K562 (cell line): ENCODE measurements at regions not wholly inside any gene's neighbourhood (a gene's known extent, or its start where the extent isn't known, plus 50 kb on each side); places are given as distances from the start of the nearest gene placed in this dataset.
A peak's percentile ranks its signal among the peaks of the same experiment; 100 is the strongest.

Experiments used
- ATAC-seq: fragments of 200-7000 bp; cut with Tn5 transposase; 3 replicates; pipeline ENCODE4 v1.9.1; 2020; ENCODE audit warnings: moderate library complexity
- BruUV-seq: library from RNA; stranded (reverse); fragments of 400-500 nt; replicated peaks from 2 replicates; lab custom pipeline; 2021; lab: Mats Ljungman, UMichigan
- CTCF ChIA-PET: fragments of 300-600 bp; formaldehyde crosslinking; extraction: SDS; loops from one replicate; lab custom pipeline; 2021; ENCODE audit warnings: low intra/inter-chr PET ratio; lab: Yijun Ruan, JAX
- POLR2A ChIA-PET: fragments of 300-600, 350-650 bp; sonication (Branson Sonifier 250); formaldehyde crosslinking; extraction: SDS; loops from one replicate; lab custom pipeline; 2021; ENCODE audit warnings: antibody characterized with exemption, inconsistent platforms; lab: Yijun Ruan, JAX
- DNase-seq, 4 experiments: peaks; one replicate each; pipeline versions ENCODE4 v3.0.0 to v3.0.0-alpha.2; 2011 to 2018; ENCODE audit warnings: low spot score in 3 of 4, mixed read lengths in 3 of 4; ENCODE audit errors: extremely low read depth in 1 of 4
- FAIRE-seq: peaks from 2 replicates; lab custom pipeline; 2011; peaks lifted over from hg19 to GRCh38; lab: Jason Lieb, UNC
- H2AFZ ChIP-seq: 2 replicates; pipeline ENCODE4 v1.6.0; 2011; ENCODE audit warnings: low read depth, low read length, control low read depth, inconsistent platforms
- H3K27ac ChIP-seq: fragments of 200-600 bp; 3 replicates; pipeline ENCODE4 v1.8.0; 2011; ENCODE audit warnings: low read depth, mild to moderate bottlenecking, control low read depth, inconsistent platforms, low read length, moderate library complexity, mixed read lengths; ENCODE audit errors: extremely low read depth
- H3K27me3 ChIP-seq, 2 experiments: fragments of 300-600 bp in 1 of 2; 2 replicates in 1 of 2; 3 replicates in 1 of 2; pipeline versions ENCODE4 v1.6.0 to v1.8.0; 2011; ENCODE audit warnings: inconsistent platforms in 2 of 2, low read length in 2 of 2, mild to moderate bottlenecking in 1 of 2, mixed read lengths in 1 of 2, moderate library complexity in 1 of 2; ENCODE audit not compliant: control insufficient read depth in 2 of 2, insufficient read depth in 2 of 2
- H3K36me3 ChIP-seq: fragments of 300-600 bp; 3 replicates; pipeline ENCODE4 v1.8.0; 2011; ENCODE audit warnings: mild to moderate bottlenecking, low read length, inconsistent platforms; ENCODE audit not compliant: control insufficient read depth, insufficient read depth
- H3K4me1 ChIP-seq, 2 experiments: fragments of 200-600 bp in 1 of 2; replicated peaks in 1 of 2; 2 replicates in 1 of 2; 3 replicates in 1 of 2; pipeline versions ENCODE4 v1.5.1 to v1.8.0; 2011; ENCODE audit warnings: inconsistent platforms in 2 of 2, low read length in 2 of 2, mild to moderate bottlenecking in 1 of 2, mixed read lengths in 1 of 2, moderate library complexity in 1 of 2; ENCODE audit not compliant: control insufficient read depth in 2 of 2, insufficient read depth in 2 of 2
- H3K4me2 ChIP-seq: 2 replicates; pipeline ENCODE4 v1.6.1; 2011; ENCODE audit warnings: low read length, control low read depth, inconsistent platforms, mixed read lengths; ENCODE audit not compliant: insufficient read depth
- H3K4me3 ChIP-seq: fragments of 200-600 bp; sonication (generic), shearing (Covaris generic); 2 replicates; pipeline ENCODE4 v1.5.1; 2016; ENCODE audit warnings: control low read depth, inconsistent platforms
- H3K79me2 ChIP-seq: fragments of 200-600 bp; 3 replicates; pipeline ENCODE4 v1.8.0; 2011; ENCODE audit warnings: low read length, inconsistent platforms; ENCODE audit not compliant: control insufficient read depth, insufficient read depth
- H3K9ac ChIP-seq, 2 experiments: 2 replicates each; pipeline versions ENCODE4 v1.6.0 to v1.6.1; 2011; ENCODE audit warnings: low read depth in 2 of 2, low read length in 2 of 2, control low read depth in 1 of 2, inconsistent platforms in 1 of 2, mild to moderate bottlenecking in 1 of 2, mixed read lengths in 1 of 2; ENCODE audit not compliant: insufficient read depth in 1 of 2
- H3K9me1 ChIP-seq: one replicate; pipeline ENCODE4 v1.6.0; 2011; ENCODE audit warnings: inconsistent platforms, mild to moderate bottlenecking, low read length, moderate library complexity; ENCODE audit not compliant: control insufficient read depth, insufficient read depth
- H3K9me3 ChIP-seq: replicated peaks from 2 replicates; pipeline ENCODE4 v1.5.1; 2011; ENCODE audit warnings: low read depth, low read length, inconsistent platforms; ENCODE audit not compliant: control insufficient read depth, insufficient read depth
- H4K20me1 ChIP-seq: replicated peaks from 2 replicates; pipeline ENCODE4 v1.6.1; 2011; ENCODE audit warnings: low read length, inconsistent platforms, mixed read lengths; ENCODE audit not compliant: control insufficient read depth, insufficient read depth
- CEBPG ChIP-seq, 3 experiments: fragments of 200-800 bp in 1 of 3; sonication (Bioruptor generic) in 1 of 3; sonication (generic) in 1 of 3; formaldehyde crosslinking in 1 of 3; IDR thresholded peaks in 2 of 3; conservative IDR thresholded peaks in 1 of 3; 2 replicates each; pipeline versions ENCODE4 v1.6.1 to v1.8.0; 2016 to 2022; ENCODE audit warnings: missing compliant biosample characterization in 2 of 3, missing genetic modification characterization in 2 of 3, mild to moderate bottlenecking in 1 of 3, missing genetic modification reagents in 1 of 3
- DPF2 ChIP-seq: fragments of 450-650 bp; IDR thresholded peaks from 2 replicates; pipeline ENCODE4 v1.6.1; 2016
- RBFOX2 ChIP-seq: fragments of 200-400 bp; formaldehyde crosslinking; IDR thresholded peaks from 2 replicates; pipeline ENCODE4 v1.6.1; 2017; ENCODE audit warnings: low read depth, mild to moderate bottlenecking, low read length, moderate library complexity
- WGBS: fragments of 100-300 bp; shearing (Covaris generic); methylation state at CpG from one replicate; pipeline ENCODE4 v1.1.6; 2016; ENCODE audit warnings: low coverage, mixed read lengths; ENCODE audit not compliant: insufficient coverage; ENCODE audit errors: missing lambda C conversion rate; 5-methylcytosine and 5-hydroxymethylcytosine counted together
- in situ Hi-C: fragments of 300-500 bp; cut with MboI; formaldehyde crosslinking; loops from 4 replicates; pipeline ENCODE4 v1.15.0; 2018; ENCODE audit warnings: inconsistent platforms, mixed read lengths
- intact Hi-C: fragments of 100-400 bp; cut with micrococcal nuclease; formaldehyde crosslinking; loops from 2 replicates; pipeline ENCODE4 v1.14.2; 2022
- TF ChIP-seq, protein P1 (sequence below): fragments of 450-650 bp; IDR thresholded peaks from 2 replicates; pipeline ENCODE4 v1.7.0; 2016; ENCODE audit warnings: borderline replicate concordance
- TF ChIP-seq, protein P2 (sequence below), 2 experiments: fragments of 450-650 bp in 1 of 2; sonication (generic) in 1 of 2; formaldehyde crosslinking in 1 of 2; IDR thresholded peaks in 1 of 2; conservative IDR thresholded peaks in 1 of 2; 2 replicates each; pipeline versions ENCODE4 v1.6.1 to v1.8.1; 2016 to 2023; ENCODE audit warnings: mild to moderate bottlenecking in 2 of 2, moderate library complexity in 2 of 2, inconsistent platforms in 1 of 2, missing genetic modification reagents in 1 of 2
- TF ChIP-seq, protein P3 (sequence below): fragments of 450-650 bp; IDR thresholded peaks from 2 replicates; pipeline ENCODE4 v1.6.1; 2016

DNA sequence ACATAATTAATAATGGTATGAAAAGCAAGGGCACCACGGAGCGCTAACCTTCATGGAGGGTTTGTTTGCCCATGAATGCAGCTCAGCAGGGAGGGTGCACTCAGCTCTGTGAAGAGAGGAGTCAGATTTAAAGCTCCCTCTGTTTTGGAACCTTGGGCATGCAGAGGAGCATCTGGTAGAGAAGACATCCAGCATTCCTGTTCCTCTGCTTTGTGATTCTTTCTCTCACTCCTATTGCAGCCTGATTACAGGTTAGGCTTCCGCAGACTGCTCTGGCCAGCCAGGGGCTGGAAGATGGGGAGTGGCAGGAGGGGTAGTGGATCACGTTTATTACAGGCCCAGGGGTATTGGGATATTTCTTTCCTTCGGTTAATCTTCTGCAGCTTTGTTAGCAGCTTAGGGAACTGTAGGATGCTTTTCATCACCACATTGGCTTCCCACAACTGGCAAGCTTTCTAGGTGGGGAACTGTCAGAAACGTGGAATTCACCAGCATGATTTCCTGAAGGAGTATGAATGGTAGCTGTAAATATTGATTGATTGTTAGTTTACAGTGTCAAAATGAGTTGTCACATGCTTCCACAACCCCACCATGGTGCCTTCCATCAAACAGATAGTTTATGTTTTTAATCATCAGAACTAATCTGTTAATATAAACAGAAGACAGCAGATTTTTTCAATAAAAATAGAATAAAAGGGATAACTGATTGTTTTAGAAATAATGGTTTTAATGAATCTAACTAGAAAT is 201.1 kb downstream of the VAPA start (continued):
- TF ChIP-seq, protein P1, sequence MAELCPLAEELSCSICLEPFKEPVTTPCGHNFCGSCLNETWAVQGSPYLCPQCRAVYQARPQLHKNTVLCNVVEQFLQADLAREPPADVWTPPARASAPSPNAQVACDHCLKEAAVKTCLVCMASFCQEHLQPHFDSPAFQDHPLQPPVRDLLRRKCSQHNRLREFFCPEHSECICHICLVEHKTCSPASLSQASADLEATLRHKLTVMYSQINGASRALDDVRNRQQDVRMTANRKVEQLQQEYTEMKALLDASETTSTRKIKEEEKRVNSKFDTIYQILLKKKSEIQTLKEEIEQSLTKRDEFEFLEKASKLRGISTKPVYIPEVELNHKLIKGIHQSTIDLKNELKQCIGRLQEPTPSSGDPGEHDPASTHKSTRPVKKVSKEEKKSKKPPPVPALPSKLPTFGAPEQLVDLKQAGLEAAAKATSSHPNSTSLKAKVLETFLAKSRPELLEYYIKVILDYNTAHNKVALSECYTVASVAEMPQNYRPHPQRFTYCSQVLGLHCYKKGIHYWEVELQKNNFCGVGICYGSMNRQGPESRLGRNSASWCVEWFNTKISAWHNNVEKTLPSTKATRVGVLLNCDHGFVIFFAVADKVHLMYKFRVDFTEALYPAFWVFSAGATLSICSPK: no peak
- TF ChIP-seq, all 486 proteins: peak for 0

DNA sequence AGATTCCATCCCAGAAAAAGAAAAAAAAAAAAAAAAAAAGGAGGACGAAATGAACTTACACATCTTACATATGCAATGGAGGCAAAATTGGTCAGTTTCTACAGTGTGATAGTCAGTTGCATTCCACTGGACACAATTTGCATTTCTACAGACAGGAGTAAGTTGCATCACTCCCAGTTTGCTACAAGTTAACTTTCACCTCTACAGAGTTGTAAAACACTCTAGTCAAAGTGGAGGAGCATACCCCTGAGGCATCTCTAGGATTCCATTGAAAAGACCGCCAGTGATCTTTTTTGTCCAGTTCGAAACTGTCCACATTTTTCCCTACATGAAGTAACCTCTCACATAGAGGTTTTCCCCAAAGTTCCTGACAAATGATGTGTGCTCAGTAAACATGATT is 202.8 kb downstream of the VAPA start:
- FAIRE-seq: no peak
- WGBS: 2% methylated on average over 3 of the region's 3 CpGs

More for the DNA sequence above, 202.8 kb downstream of the VAPA start:
- ChIA-PET CTCF (no interaction called here), POLR2A (no interaction called here)
- Histone ChIP-seq H3K79me2 (no peaks in the 10 kb centered on the region), H3K4me1 (no peaks in the 10 kb centered on the region), H3K9me1 (no peaks in the 10 kb centered on the region), H4K20me1 (no peaks in the 10 kb centered on the region), H3K27ac (no peak overlapping the region), H3K9ac (no peak overlapping the region), H3K4me2 (no peak overlapping the region), H3K4me3 (no peak overlapping the region), H2AFZ (no peak overlapping the region), H3K9me3 (no peaks in the 10 kb centered on the region), H3K36me3 (no peaks in the 10 kb centered on the region), H3K27me3 (peaks cover 6 to 9% of the 10 kb centered on the region in 2 experiments; a peak in 4 of 5 replicates)
- in situ Hi-C loops (no loop called here), intact Hi-C loops (no loop called here)
- no peak for DNase-seq
- ATAC-seq: no peak
- no peak for TF ChIP-seq DPF2
- TF ChIP-seq, protein P2, sequence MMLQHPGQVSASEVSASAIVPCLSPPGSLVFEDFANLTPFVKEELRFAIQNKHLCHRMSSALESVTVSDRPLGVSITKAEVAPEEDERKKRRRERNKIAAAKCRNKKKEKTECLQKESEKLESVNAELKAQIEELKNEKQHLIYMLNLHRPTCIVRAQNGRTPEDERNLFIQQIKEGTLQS (IDR thresholded peaks at IDR 0.05): 0 out of 2 replicates have a peak, but pooled peaks have one; percentile 28
- TF ChIP-seq, protein P2 (CRISPR knock-in tag; conservative IDR thresholded peaks at IDR 0.05): no peak
- TF ChIP-seq, protein P3, sequence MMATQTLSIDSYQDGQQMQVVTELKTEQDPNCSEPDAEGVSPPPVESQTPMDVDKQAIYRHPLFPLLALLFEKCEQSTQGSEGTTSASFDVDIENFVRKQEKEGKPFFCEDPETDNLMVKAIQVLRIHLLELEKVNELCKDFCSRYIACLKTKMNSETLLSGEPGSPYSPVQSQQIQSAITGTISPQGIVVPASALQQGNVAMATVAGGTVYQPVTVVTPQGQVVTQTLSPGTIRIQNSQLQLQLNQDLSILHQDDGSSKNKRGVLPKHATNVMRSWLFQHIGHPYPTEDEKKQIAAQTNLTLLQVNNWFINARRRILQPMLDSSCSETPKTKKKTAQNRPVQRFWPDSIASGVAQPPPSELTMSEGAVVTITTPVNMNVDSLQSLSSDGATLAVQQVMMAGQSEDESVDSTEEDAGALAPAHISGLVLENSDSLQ: peak; percentile 6; the same call in 1 of the 2 replicates
- no peak for TF ChIP-seq CEBPG (CRISPR knock-in tag; IDR thresholded peaks at IDR 0.05)
- TF ChIP-seq CEBPG (tag; conservative IDR thresholded peaks at IDR 0.05 in 1 of 2, IDR thresholded peaks at IDR 0.05 in 1 of 2): peak in 1 of 2 experiments; percentile 76; a peak in 2 of 4 replicates
- TF ChIP-seq RBFOX2: no peak
- no TSS peak for BruUV-seq
